Hematopoietic multipotent progenitor cell treated with erythropoietin and hydrocortisone succinate and interleukin-3 and kit ligand, for 17 days (in vitro differentiated cells): ENCODE measurements at regions not wholly inside any gene's neighbourhood (a gene's known extent, or its start where the extent isn't known, plus 50 kb on each side); places are given as distances from the start of the nearest gene placed in this dataset.

Experiments used
- DNase-seq: peaks from one replicate; pipeline ENCODE4 v3.0.0-alpha.2; 2015; ENCODE audit warnings: low spot score

GRCh38 chr6:105492706-105493673, 90.1 kb upstream of the PREP start:
- DNase-seq = no peak

DNA sequence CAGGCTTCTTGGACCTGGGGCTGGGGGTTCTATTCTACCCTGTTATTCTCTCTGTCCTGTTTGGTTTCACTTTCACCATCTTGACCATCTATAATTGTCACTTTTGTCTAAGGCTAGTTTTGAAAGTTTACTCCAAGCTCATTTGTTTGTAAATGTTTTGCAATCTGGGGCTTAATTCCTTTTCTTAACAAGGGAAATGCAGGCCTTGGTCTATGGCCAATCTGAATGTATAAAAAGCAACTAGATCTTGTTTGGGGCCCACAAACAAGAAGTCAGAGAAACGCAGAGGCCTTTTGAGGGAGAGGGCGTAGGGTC, 86.3 kb upstream of the PREP start:
- DNase-seq = no peak

GRCh38 chr6:105488516-105489215, 85.8 kb upstream of the PREP start:
- no peak for DNase-seq

DNA sequence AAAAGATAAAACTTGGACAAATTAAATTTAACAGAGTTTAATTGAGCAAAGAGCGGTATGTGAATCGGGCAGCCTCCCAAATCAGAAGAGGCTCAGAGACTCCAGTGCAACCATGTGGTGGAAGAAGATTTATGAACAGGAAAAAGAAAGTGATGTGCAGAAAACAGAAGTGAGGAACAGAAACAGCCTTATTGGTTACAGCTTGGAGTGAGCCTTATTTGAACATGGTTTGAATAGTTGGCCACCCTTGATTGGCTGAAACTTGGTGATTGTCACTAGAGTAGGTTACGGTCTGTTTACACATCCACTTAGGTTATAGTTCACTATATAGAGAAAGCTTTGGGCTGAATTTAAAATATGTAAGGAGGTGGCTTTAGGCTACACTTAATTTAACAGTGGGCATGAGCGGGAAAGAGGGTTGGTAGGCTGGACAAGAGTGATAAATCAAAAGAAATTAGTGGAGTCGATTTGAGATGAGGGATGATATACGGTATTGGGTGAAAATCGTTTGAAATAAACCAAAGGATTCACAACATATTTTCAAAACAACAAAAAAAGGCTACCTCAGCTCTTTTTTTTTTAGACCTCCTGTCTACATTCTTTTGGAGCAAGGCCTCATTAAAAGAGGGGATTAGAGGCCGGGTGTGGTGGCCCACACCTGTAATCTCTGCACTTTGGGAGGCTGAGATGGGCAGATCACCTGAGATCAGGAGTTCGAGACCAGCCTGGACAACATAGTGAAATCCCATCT, 84.3 kb upstream of the PREP start:
- DNase-seq = no peak

- no peak for DNase-seq
These were observed 82.6 kb upstream of the PREP start for GRCh38 chr6:105485456-105485855.

DNA sequence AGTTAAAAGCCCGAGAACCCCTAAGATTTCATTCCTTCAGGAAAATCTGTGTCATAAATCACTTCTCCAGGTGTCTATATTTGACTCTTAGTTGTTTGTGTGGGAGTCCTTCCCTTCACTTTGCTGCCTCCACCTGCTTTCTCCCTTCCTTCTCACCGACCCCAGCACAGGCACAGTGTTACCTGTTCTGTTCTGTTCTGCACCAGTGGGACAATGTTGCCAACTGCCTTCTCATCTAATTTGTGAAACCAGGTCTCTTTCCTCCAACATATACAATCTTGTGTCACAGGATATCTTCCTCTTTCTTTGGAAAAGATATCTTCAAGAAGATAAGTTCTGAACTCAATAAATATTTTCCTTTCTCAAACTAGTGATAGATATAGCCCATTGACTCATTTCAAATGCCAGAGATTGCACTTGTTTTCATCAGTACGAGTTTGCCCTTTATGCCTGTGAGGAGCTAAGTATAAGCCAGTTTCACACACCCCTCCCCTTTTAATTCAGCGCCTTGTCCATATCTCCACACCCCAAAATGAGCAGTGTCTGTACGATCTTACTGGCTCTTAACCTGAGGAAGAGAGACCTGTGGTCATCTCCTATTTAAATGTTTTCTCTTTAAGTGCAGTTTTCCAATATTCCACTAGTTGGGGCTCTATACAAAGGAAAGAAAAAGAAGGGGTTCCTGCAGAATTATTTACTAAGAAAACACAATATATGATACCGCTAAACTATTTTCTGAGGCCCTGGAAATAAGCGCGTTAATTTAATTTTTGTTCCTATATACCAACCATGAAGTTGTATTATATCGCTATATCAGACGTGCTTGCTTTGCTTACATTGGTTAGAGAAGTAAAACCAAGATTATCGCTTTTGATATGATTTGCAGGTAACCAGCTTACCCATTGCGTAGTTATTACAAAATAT, 81.6 kb upstream of the PREP start:
- no peak for DNase-seq

GRCh38 chr6:105483492-105483891, 80.6 kb upstream of the PREP start:
- DNase-seq = no peak

- no peak for DNase-seq
These were observed 80.0 kb upstream of the PREP start for GRCh38 chr6:105482921-105483320.

GRCh38 chr6:105482227-105482844, 79.5 kb upstream of the PREP start:
- DNase-seq = no peak

DNA sequence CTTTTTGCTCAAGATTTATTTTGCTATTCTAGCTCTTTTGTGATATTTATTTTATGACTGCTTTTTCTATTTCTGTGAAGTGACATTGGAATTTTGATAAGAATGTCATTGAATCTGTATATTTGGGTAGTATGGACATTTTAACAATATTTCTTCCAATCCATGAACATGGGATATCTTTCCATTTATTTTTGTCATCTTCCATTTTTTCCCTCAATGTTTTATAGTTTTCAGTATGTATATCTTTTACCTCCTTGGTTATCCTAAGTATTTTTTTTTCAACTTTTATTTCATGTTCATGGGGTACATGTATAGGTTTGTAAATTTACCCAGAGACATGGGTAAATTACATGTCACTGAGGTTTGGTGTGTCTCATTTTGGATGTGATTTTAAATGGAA, 74.1 kb upstream of the PREP start:
- no peak for DNase-seq

DNA sequence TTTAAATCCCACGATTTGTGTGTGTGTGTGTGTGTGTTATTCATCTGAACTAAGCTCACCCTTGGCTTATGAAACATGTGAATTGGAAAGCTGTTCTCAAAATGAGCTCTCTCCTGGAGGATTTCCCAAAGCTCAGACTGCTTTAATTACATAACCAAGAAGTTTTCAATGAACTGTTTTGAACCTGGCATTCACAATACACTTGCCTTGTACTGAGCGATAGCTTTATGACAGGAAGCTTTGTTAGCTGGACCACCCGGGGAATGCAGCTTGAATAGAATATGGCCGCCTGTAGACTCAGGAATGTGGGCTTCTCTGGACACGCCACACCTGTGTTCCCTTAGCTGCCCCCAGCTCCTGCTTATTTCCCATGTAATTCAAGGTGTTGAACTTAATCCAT, 71.4 kb upstream of the PREP start:
- no peak for DNase-seq

DNA sequence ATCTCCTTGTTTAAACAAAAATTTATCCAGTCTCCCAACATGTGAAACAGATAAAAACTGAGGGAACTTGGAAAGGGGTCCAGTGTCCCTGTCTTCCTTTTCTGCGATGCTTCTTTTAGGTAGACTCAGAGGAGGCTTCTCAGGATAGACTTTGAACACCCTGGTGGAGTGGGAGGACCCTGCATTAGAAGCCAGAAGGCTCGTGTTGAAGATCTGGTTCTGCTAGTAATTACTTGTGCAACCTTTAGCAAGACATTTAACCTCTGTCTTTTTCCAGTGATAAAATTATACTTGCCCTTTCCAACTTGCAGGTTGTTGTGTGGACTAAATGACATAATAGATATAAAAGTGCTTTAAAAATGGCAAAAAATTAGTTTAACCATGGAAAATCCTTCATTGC, 67.1 kb upstream of the PREP start:
- no peak for DNase-seq

DNA sequence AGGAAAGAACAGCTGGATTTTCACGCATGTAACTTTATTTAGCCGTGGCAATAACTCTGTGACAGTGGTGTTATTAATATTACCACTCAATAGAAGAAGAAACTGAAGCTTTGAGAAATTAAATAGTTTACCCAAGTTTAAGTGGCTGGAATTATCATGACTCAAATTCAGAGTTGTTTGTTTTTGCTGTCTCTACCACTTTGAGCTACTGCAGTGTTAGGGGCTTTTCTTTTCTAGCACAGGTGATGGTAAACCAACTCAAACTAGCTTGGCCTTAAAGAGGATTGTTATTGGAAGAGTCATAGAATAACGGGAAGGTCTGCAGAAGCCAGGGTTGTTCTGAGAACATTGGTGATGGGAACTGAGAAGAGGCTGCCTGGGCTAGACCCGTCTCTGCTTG, 66.0 kb upstream of the PREP start:
- no peak for DNase-seq

GRCh38 chr6:105460860-105461259, 58.0 kb upstream of the PREP start:
- no peak for DNase-seq

DNA sequence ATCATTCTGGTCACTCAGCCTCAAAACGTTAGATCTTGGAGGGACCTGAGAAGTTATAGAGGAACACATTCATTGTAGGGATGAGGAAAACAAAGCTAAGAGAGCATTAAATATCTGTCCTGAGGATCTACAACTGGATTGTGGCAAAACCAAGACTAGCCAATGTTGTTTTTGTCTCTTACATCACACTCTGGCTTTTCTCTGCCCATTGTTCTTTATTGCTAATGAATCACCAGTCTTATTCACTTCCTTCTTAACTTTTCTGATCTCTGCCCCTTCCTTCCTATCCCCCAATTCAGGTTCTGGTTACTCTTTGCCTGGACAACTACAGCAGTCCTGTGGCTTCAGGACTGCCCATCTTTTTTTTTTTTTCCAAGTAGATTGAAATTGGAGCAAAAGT, 57.0 kb upstream of the PREP start:
- DNase-seq = no peak

DNA sequence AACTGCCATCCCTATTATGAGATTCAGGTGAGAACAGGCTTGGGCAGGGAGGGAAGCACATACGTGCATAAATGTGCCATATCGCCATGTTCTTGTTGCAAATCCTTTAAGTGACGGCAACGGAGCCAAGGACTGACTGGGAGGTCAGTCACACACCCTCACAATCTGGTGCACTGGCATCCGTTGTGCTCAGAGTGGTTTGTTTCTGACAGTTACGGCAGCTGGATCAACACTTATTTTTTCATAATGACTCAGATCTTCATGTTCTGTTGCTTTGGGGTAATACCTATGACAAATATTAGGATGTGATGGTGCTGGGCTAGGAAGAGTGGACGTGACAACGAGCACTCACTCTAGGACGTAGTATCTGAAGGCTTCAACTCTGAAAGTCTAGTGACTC, 56.2 kb upstream of the PREP start:
- DNase-seq = no peak

DNA sequence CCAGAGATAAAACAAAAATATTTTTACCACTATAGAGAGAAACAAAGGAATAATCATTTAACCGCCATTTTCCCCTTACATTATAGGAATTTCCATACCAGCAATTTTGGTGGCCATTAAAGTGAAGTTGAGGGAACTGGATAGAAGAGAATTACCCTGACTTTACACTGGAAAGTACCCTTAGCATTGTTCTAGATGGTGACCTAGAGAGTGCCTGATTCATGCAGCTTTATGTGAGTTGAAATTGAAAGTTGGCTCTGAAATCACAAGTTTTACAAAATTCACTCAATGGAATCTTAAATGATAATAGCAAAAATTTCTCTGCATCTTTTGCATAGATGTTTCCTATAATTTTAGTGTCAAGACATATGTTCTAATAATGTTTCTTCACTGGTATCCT, 55.7 kb upstream of the PREP start:
- no peak for DNase-seq

DNA sequence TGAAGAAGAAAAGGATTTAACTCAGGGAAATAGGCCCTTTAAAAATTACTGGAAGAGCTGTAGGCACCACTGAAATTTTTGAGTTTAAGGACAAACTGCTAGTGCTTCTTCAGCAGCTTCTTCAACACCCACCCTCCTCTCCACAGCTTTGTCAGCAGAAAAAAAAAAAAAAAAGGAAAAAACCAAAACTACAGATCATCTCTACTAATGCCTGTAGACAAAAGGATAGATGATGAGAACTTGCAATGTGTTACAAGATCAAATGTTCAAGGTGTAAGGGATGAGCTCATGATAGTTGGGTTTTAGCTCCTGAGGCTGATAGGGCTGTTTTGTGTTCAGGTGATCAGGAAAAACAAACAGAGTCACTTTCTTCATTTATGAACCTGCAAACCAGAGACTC, 55.2 kb upstream of the PREP start:
- DNase-seq = no peak

DNA sequence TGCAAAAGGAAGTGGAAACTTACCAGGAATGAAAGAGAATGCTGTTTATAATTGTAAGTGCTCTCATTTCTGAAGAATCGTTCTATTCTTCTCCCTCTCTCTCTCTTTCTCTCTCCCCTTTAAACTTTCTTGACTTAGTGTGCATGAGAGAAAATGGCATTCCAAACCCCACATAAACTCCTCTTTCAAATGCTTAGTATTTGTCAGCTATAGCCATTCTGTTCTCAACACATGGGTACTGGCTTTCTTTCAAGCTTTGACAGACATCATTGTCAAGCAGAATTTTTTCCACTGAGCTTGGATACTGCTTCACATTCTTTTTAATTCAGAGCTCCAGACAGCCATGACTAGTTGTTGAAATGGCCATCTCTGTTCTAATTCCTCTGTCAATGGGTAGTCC, 51.1 kb upstream of the PREP start:
- DNase-seq = no peak

GRCh38 chr6:105452924-105453756, 50.3 kb upstream of the PREP start:
- no peak for DNase-seq
